H1 (cell line): ENCODE measurements at regions not wholly inside any gene's neighbourhood (a gene's known extent, or its start where the extent isn't known, plus 50 kb on each side); places are given as distances from the start of the nearest gene placed in this dataset.

Source experiments
- GTF2F1 ChIP-seq: IDR thresholded peaks from 2 replicates; pipeline ENCODE4 v1.6.1; 2012; ENCODE audit warnings: low read depth, low read length, improper control_type of control experiment, borderline replicate concordance
- JUN ChIP-seq: IDR thresholded peaks from 2 replicates; pipeline ENCODE4 v1.6.1; 2011; ENCODE audit warnings: low read depth, mild to moderate bottlenecking, improper control_type of control experiment, low read length
- RAD21 ChIP-seq, 2 experiments: IDR thresholded peaks in 1 of 2; conservative IDR thresholded peaks in 1 of 2; 2 replicates each; pipeline ENCODE4 v1.6.1; 2011; ENCODE audit warnings: low read depth in 2 of 2, low read length in 2 of 2, improper control_type of control experiment in 1 of 2, inconsistent platforms in 1 of 2, mild to moderate bottlenecking in 1 of 2, moderate library complexity in 1 of 2
- SIRT6 ChIP-seq: IDR thresholded peaks from one replicate; pipeline ENCODE4 v1.7.1; 2012; ENCODE audit warnings: low read length, inconsistent platforms
- TAF7 ChIP-seq: optimal IDR thresholded peaks from 2 replicates; pipeline ENCODE3; 2011; ENCODE audit warnings: low read depth, mild to moderate bottlenecking, inconsistent platforms, low read length, moderate library complexity, borderline replicate concordance

DNA sequence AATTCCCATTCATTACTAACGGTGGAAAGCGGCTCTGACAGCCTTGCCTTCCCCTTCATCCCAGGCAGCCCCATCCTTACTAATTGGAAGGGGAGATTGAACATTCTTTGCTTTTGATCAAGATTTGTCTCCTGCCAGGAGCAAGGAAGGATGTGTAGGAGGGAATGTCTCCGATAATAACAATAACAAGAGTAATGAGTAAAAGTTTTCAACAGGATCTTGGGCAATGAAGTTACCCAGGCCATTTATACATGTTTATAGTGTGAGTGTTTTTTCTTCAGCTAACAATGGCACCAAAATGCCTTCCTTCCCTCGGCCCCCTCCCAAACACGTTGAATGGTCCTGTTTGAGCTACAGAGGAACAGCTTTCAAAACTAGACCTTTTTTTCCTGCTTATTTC, 83.8 kb downstream of the GATA6 start (continued):
- no peak for TF ChIP-seq JUN
- no peak for TF ChIP-seq SIRT6
- TF ChIP-seq RAD21 (IDR thresholded peaks at IDR 0.05 in 1 of 2, conservative IDR thresholded peaks at IDR 0.05 in 1 of 2; ENCODE audit: low read depth in 2 of 2, low read length in 2 of 2), result no peak
- TF ChIP-seq GTF2F1, result no peak
- no peak for TF ChIP-seq TAF7
- TF ChIP-seq, all 59 proteins: peak for 0
